WTC11 (cell line): ENCODE measurements at regions not wholly inside any gene's neighbourhood (a gene's known extent, or its start where the extent isn't known, plus 50 kb on each side); places are given as distances from the start of the nearest gene placed in this dataset.

Source experiments
- ATAC-seq: fragments of 200-7000 bp; cut with Tn5 transposase; 2 replicates; pipeline ENCODE4 v1.10.0; 2021; ENCODE audit warnings: mild to moderate bottlenecking, moderate library complexity
- CTCF ChIA-PET: fragments of 300-600 bp; sonication (Branson Sonifier 250); formaldehyde crosslinking; loops from one replicate; lab custom pipeline; 2021; ENCODE audit warnings: antibody characterized with exemption; lab: Charles Lee
- POLR2A ChIA-PET: fragments of 350-600 bp; sonication (Branson Sonifier 250); formaldehyde crosslinking; loops from one replicate; lab custom pipeline; 2021; ENCODE audit warnings: antibody characterized with exemption; lab: Charles Lee
- DNase-seq: peaks from one replicate; pipeline ENCODE4 v3.0.0; 2021; ENCODE audit warnings: low spot score
- H3K27ac Mint-ChIP-seq: 2 replicates; pipeline ENCODE4 v1.8.0; 2021; ENCODE audit warnings: mixed read lengths
- H3K27me3 Mint-ChIP-seq: 2 replicates; pipeline ENCODE4 v1.8.0; 2021; ENCODE audit warnings: low read depth, mild to moderate bottlenecking, moderate library complexity, mixed read lengths
- H3K36me3 Mint-ChIP-seq: 2 replicates; pipeline ENCODE4 v1.8.0; 2021; ENCODE audit warnings: mixed read lengths
- H3K4me1 Mint-ChIP-seq: 2 replicates; pipeline ENCODE4 v1.8.0; 2022; ENCODE audit warnings: mixed read lengths
- H3K4me3 Mint-ChIP-seq: 2 replicates; pipeline ENCODE4 v1.8.0; 2021; ENCODE audit warnings: mild to moderate bottlenecking, moderate library complexity, mixed read lengths
- H3K9me3 Mint-ChIP-seq: 2 replicates; pipeline ENCODE4 v1.8.0; 2021; ENCODE audit warnings: mixed read lengths
- ARID4B ChIP-seq: sonication (generic); formaldehyde crosslinking; IDR thresholded peaks from 2 replicates; pipeline ENCODE4 v1.8.0; 2023; ENCODE audit warnings: missing genetic modification reagents, mild to moderate bottlenecking, borderline replicate concordance
- ATF1 ChIP-seq: sonication (generic); formaldehyde crosslinking; IDR thresholded peaks from 2 replicates; pipeline ENCODE4 v1.8.1; 2023; ENCODE audit warnings: mild to moderate bottlenecking, moderate library complexity, missing genetic modification reagents
- CDX4 ChIP-seq: fragments of 250-450 bp; sonication (Bioruptor Pico); IDR thresholded peaks from 2 replicates; pipeline ENCODE4 v1.9.0; 2021; ENCODE audit warnings: moderate library complexity, mild to moderate bottlenecking, inconsistent platforms, borderline replicate concordance
- CTCF ChIP-seq: fragments of 200-600 bp; IDR thresholded peaks from 2 replicates; pipeline ENCODE4 v1.8.0; 2022; ENCODE audit warnings: antibody characterized with exemption
- ERG ChIP-seq: fragments of 250-450 bp; sonication (Bioruptor Pico); IDR thresholded peaks from 2 replicates; pipeline ENCODE4 v1.8.0; 2021; ENCODE audit warnings: mild to moderate bottlenecking
- ESRRA ChIP-seq: sonication (generic); formaldehyde crosslinking; IDR thresholded peaks from 2 replicates; pipeline ENCODE4 v1.8.1; 2022; ENCODE audit warnings: mild to moderate bottlenecking, missing genetic modification reagents, borderline replicate concordance
- FOXJ3 ChIP-seq: sonication (generic); formaldehyde crosslinking; IDR thresholded peaks from 2 replicates; pipeline ENCODE4 v1.9.0; 2021; ENCODE audit warnings: missing genetic modification reagents, mild to moderate bottlenecking, borderline replicate concordance
- GABPB1 ChIP-seq: sonication (generic); formaldehyde crosslinking; IDR thresholded peaks from 2 replicates; pipeline ENCODE4 v1.8.1; 2023; ENCODE audit warnings: mild to moderate bottlenecking, missing genetic modification reagents
- IRF1 ChIP-seq: sonication (generic); formaldehyde crosslinking; IDR thresholded peaks from 2 replicates; pipeline ENCODE4 v1.8.0; 2023; ENCODE audit warnings: missing genetic modification reagents
- JAZF1 ChIP-seq: fragments of 250-450 bp; sonication (Bioruptor Pico); IDR thresholded peaks from 2 replicates; pipeline ENCODE4 v1.9.0; 2021; ENCODE audit warnings: moderate library complexity, mild to moderate bottlenecking, inconsistent platforms
- MLX ChIP-seq: sonication (generic); formaldehyde crosslinking; IDR thresholded peaks from 2 replicates; pipeline ENCODE4 v1.8.1; 2023; ENCODE audit warnings: mild to moderate bottlenecking, missing genetic modification reagents, moderate library complexity
- MYBL2 ChIP-seq: sonication (generic); formaldehyde crosslinking; IDR thresholded peaks from 2 replicates; pipeline ENCODE4 v1.8.1; 2023; ENCODE audit warnings: mild to moderate bottlenecking, moderate library complexity, missing genetic modification reagents
- NR2C2 ChIP-seq: sonication (generic); formaldehyde crosslinking; IDR thresholded peaks from 2 replicates; pipeline ENCODE4 v1.8.0; 2022; ENCODE audit warnings: mild to moderate bottlenecking, missing genetic modification reagents
- RORB ChIP-seq: fragments of 250-450 bp; sonication (Bioruptor Pico); IDR thresholded peaks from 2 replicates; pipeline ENCODE4 v1.9.0; 2021; ENCODE audit warnings: mild to moderate bottlenecking
- ZBTB21 ChIP-seq: sonication (generic); formaldehyde crosslinking; IDR thresholded peaks from 2 replicates; pipeline ENCODE4 v1.8.1; 2023; ENCODE audit warnings: mild to moderate bottlenecking, missing genetic modification reagents, borderline replicate concordance
- ZNF219 ChIP-seq: sonication (generic); formaldehyde crosslinking; IDR thresholded peaks from 2 replicates; pipeline ENCODE4 v1.8.0; 2023; ENCODE audit warnings: missing genetic modification reagents, mild to moderate bottlenecking, borderline replicate concordance
- ZNF425 ChIP-seq: fragments of 250-450 bp; sonication (Bioruptor Pico); conservative IDR thresholded peaks from 2 replicates; pipeline ENCODE4 v1.9.0; 2021; ENCODE audit warnings: mild to moderate bottlenecking

GRCh38 chr2:224241001-224241400, 160.9 kb downstream of the FAM124B start (continued):
- no peak for TF ChIP-seq ZNF425 (CRISPR knock-in tag)
- TF ChIP-seq, all 79 proteins: peak for 0

GRCh38 chr2:224223851-224224555, 177.9 kb downstream of the FAM124B start:
- no peak overlapping the region for H3K27ac Mint-ChIP-seq
- ChIA-PET CTCF (no interaction called here), POLR2A (no interaction called here)
- peaks cover 33% of the 10 kb centered on the region for H3K9me3 Mint-ChIP-seq
- ATAC-seq (no peak), DNase-seq (no peak)
- peaks cover 8% of the 10 kb centered on the region for H3K36me3 Mint-ChIP-seq
- H3K4me1 Mint-ChIP-seq: peaks cover 44% of the 10 kb centered on the region
- no peaks in the 10 kb centered on the region; the same call in 1 of the 2 replicates for H3K27me3 Mint-ChIP-seq
- H3K4me3 Mint-ChIP-seq: no peak overlapping the region
- TF ChIP-seq JAZF1 (CRISPR knock-in tag) (no peak), RORB (CRISPR knock-in tag) (no peak), ARID4B (CRISPR knock-in tag) (no peak), MLX (CRISPR knock-in tag) (no peak), CDX4 (no peak), IRF1 (CRISPR knock-in tag) (no peak), ERG (CRISPR knock-in tag) (no peak), ATF1 (no peak), ZBTB21 (CRISPR knock-in tag) (no peak), GABPB1 (no peak), ZNF219 (no peak), FOXJ3 (CRISPR knock-in tag) (no peak), MYBL2 (CRISPR knock-in tag) (no peak), NR2C2 (CRISPR knock-in tag) (no peak), ESRRA (CRISPR knock-in tag) (no peak), CTCF (no peak)
